DOHH2 (cell line): ENCODE measurements at regions not wholly inside any gene's neighbourhood (a gene's known extent, or its start where the extent isn't known, plus 50 kb on each side); places are given as distances from the start of the nearest gene placed in this dataset.

ENCODE experiments used
- H3F3A ChIP-seq: fragments of 200-600 bp; sonication (generic), shearing (Covaris generic); 2 replicates; pipeline ENCODE4 v1.6.0; 2016; ENCODE audit warnings: antibody characterized with exemption, mild to moderate bottlenecking; ENCODE audit not compliant: control insufficient read depth, insufficient read depth
- H3K27ac ChIP-seq: fragments of 200-600 bp; sonication (generic); 2 replicates; pipeline ENCODE4 v1.5.1; 2014; ENCODE audit warnings: low read depth, mild to moderate bottlenecking, low read length, moderate library complexity
- H3K27me3 ChIP-seq: fragments of 200-600 bp; sonication (generic); 2 replicates; pipeline ENCODE4 v1.6.1; 2014; ENCODE audit warnings: mild to moderate bottlenecking, low read length, mixed read lengths; ENCODE audit not compliant: control insufficient read depth
- H3K36me3 ChIP-seq: fragments of 200-600 bp; sonication (generic); 2 replicates; pipeline ENCODE4 v1.6.1; 2014; ENCODE audit warnings: mild to moderate bottlenecking, low read length, moderate library complexity, mixed read lengths; ENCODE audit not compliant: control insufficient read depth
- H3K4me1 ChIP-seq: fragments of 200-600 bp; sonication (generic); 2 replicates; pipeline ENCODE4 v1.6.1; 2014; ENCODE audit warnings: mild to moderate bottlenecking, low read length, mixed read lengths; ENCODE audit not compliant: control insufficient read depth
- H3K4me2 ChIP-seq: fragments of 200-600 bp; sonication (generic); 2 replicates; pipeline ENCODE4 v1.6.0; 2014; ENCODE audit warnings: mild to moderate bottlenecking, low read length, moderate library complexity
- H3K4me3 ChIP-seq: fragments of 200-600 bp; sonication (generic); 2 replicates; pipeline ENCODE4 v1.5.1; 2014; ENCODE audit warnings: mild to moderate bottlenecking, low read length, mixed read lengths
- H3K79me2 ChIP-seq: fragments of 200-600 bp; sonication (generic); 2 replicates; pipeline ENCODE4 v1.6.1; 2014; ENCODE audit warnings: mild to moderate bottlenecking, low read length, mixed read lengths; ENCODE audit not compliant: control insufficient read depth
- H3K9me2 ChIP-seq: fragments of 200-600 bp; sonication (generic); replicated peaks from 2 replicates; pipeline ENCODE4 v1.6.1; 2014; ENCODE audit warnings: mild to moderate bottlenecking, low read length, mixed read lengths; ENCODE audit not compliant: control insufficient read depth
- H3K9me3 ChIP-seq: fragments of 200-600 bp; sonication (generic); 2 replicates; pipeline ENCODE4 v1.6.1; 2014; ENCODE audit warnings: antibody characterized with exemption, low read length, mixed read lengths; ENCODE audit not compliant: control insufficient read depth, insufficient read depth
- H4K20me1 ChIP-seq: fragments of 200-600 bp; sonication (generic); 2 replicates; pipeline ENCODE4 v1.6.0; 2014; ENCODE audit warnings: low read depth, mild to moderate bottlenecking, antibody characterized with exemption, low read length, moderate library complexity; ENCODE audit not compliant: control insufficient read depth, insufficient read depth
- CTCF ChIP-seq: fragments of 200-600 bp; sonication (generic); IDR thresholded peaks from one replicate; pipeline ENCODE4 v1.5.1; 2014; ENCODE audit warnings: antibody characterized with exemption, mild to moderate bottlenecking, low read depth, low read length; ENCODE audit not compliant: poor library complexity, severe bottlenecking
- EZH2phosphoT487 ChIP-seq: fragments of 200-600 bp; sonication (generic); IDR thresholded peaks from 2 replicates; pipeline ENCODE4 v1.6.1; 2017; ENCODE audit warnings: borderline replicate concordance, mild to moderate bottlenecking, antibody characterized with exemption, low read length, moderate library complexity, mixed read lengths

- no peaks in the 10 kb centered on the region for H3K79me2 ChIP-seq
- no peak overlapping the region for H3K4me2 ChIP-seq
- H3K36me3 ChIP-seq = no peaks in the 10 kb centered on the region
- no peaks in the 10 kb centered on the region for H3K27me3 ChIP-seq
- no peaks in the 10 kb centered on the region for H3F3A ChIP-seq
- no peaks in the 10 kb centered on the region for H3K9me2 ChIP-seq
- TF ChIP-seq CTCF = no peak
- TF ChIP-seq EZH2phosphoT487 = no peak
- H3K4me3 ChIP-seq = no peak overlapping the region
- H3K4me1 ChIP-seq = no peaks in the 10 kb centered on the region
- H3K27ac ChIP-seq = no peak overlapping the region
- H3K9me3 ChIP-seq = no peaks in the 10 kb centered on the region
- H4K20me1 ChIP-seq = no peaks in the 10 kb centered on the region
These were observed 122.8 kb downstream of the SLC41A2 start for GRCh38 chr12:104835317-104835716.

GRCh38 chr12:104834607-104835006, 123.5 kb downstream of the SLC41A2 start:
- Histone ChIP-seq H3K9me3 (no peaks in the 10 kb centered on the region), H3K4me1 (no peaks in the 10 kb centered on the region), H3K27me3 (no peaks in the 10 kb centered on the region), H3K4me3 (no peak overlapping the region), H3K4me2 (no peak overlapping the region), H3K27ac (no peak overlapping the region), H3K36me3 (no peaks in the 10 kb centered on the region), H4K20me1 (no peaks in the 10 kb centered on the region), H3F3A (no peaks in the 10 kb centered on the region), H3K9me2 (no peaks in the 10 kb centered on the region), H3K79me2 (no peaks in the 10 kb centered on the region)
- no peak for TF ChIP-seq CTCF
- no peak for TF ChIP-seq EZH2phosphoT487

- H3K4me3 ChIP-seq = no peak overlapping the region
- H3K36me3 ChIP-seq = no peaks in the 10 kb centered on the region
- no peak overlapping the region for H3K4me2 ChIP-seq
- no peaks in the 10 kb centered on the region for H3K27me3 ChIP-seq
- no peaks in the 10 kb centered on the region for H4K20me1 ChIP-seq
- TF ChIP-seq CTCF = no peak
- no peaks in the 10 kb centered on the region for H3K79me2 ChIP-seq
- no peaks in the 10 kb centered on the region for H3K4me1 ChIP-seq
- no peak overlapping the region for H3K27ac ChIP-seq
- H3K9me2 ChIP-seq = no peaks in the 10 kb centered on the region
- no peaks in the 10 kb centered on the region for H3F3A ChIP-seq
- H3K9me3 ChIP-seq = no peaks in the 10 kb centered on the region
These were observed 124.3 kb downstream of the SLC41A2 start for GRCh38 chr12:104833756-104834155.

- no peak overlapping the region for H3K4me2 ChIP-seq
- H3K9me2 ChIP-seq = no peaks in the 10 kb centered on the region
- no peaks in the 10 kb centered on the region for H4K20me1 ChIP-seq
- no peaks in the 10 kb centered on the region for H3K36me3 ChIP-seq
- no peak overlapping the region for H3K4me3 ChIP-seq
- H3K4me1 ChIP-seq = no peaks in the 10 kb centered on the region
- H3K79me2 ChIP-seq = no peaks in the 10 kb centered on the region
- H3K27ac ChIP-seq = no peak overlapping the region
- H3F3A ChIP-seq = no peaks in the 10 kb centered on the region
- TF ChIP-seq CTCF (no peak), EZH2phosphoT487 (no peak)
- no peaks in the 10 kb centered on the region for H3K27me3 ChIP-seq
- peaks cover 15% of the 10 kb centered on the region for H3K9me3 ChIP-seq
These were observed 130.1 kb downstream of the SLC41A2 start for GRCh38 chr12:104828015-104828414.
